ENCODE measurements at regions not wholly inside any gene's neighbourhood (a gene's known extent, or its start where the extent isn't known, plus 50 kb on each side); places are given as distances from the start of the nearest gene placed in this dataset.

DNA sequence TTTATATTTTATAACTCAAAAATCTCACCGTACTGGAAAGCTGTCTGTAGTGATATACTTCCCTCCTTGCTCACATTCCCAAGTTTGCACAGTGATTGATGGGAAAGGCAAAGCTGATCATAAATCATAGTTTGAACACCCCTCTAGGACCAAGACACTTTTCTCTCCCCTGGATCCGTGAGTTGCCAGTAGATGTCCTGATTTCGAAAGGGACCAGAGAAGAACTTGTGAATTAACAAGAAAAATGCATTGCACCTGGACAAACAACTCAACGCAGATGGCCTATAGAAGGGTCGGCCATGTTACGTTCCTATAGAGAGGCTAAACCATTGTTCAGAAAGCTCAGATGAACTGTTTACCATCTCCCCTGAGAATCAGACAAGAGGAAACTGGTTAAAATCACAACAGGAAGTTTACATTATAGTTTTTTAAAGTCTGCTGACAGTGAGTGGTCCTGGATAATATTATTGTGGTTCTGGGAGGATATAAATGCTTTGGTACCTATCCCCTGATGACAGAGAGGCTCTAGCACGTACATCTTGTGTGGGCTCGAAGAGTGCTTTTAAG lies 124.0 kb upstream of the SLC45A1 start:
- Histone ChIP-seq H3K9me3 (no peaks in the 10 kb centered on the region), H3K27ac (no peak overlapping the region), H3K36me3 (no peaks in the 10 kb centered on the region), H3K4me1 (peaks cover 4 to 16% of the 10 kb centered on the region in 2 donors), H3K27me3 (no peaks in the 10 kb centered on the region), H3K4me3 (replicated peaks in 1 of 3) (no peak overlapping the region)
- 89 to 92% methylated on average over 8 of the region's 8 CpGs for WGBS, 2 donors
- intact Hi-C loops (cut with DNase I), result no loop called here
- DNase-seq, result no peak
- TF ChIP-seq, protein P1, sequence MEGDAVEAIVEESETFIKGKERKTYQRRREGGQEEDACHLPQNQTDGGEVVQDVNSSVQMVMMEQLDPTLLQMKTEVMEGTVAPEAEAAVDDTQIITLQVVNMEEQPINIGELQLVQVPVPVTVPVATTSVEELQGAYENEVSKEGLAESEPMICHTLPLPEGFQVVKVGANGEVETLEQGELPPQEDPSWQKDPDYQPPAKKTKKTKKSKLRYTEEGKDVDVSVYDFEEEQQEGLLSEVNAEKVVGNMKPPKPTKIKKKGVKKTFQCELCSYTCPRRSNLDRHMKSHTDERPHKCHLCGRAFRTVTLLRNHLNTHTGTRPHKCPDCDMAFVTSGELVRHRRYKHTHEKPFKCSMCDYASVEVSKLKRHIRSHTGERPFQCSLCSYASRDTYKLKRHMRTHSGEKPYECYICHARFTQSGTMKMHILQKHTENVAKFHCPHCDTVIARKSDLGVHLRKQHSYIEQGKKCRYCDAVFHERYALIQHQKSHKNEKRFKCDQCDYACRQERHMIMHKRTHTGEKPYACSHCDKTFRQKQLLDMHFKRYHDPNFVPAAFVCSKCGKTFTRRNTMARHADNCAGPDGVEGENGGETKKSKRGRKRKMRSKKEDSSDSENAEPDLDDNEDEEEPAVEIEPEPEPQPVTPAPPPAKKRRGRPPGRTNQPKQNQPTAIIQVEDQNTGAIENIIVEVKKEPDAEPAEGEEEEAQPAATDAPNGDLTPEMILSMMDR (IDR thresholded peaks at IDR 0.05), result no peak
- no peak for TF ChIP-seq POLR2A (IDR thresholded peaks at IDR 0.05)

- H3K9me3 ChIP-seq, result no peaks in the 10 kb centered on the region
- H3K4me1 ChIP-seq, result no peaks in the 10 kb centered on the region
- intact Hi-C loops (cut with DNase I), result no loop called here
- no peaks in the 10 kb centered on the region for H3K27me3 ChIP-seq
- no peaks in the 10 kb centered on the region for H3K36me3 ChIP-seq
- DNase-seq, result no peak
- H3K4me3 ChIP-seq (replicated peaks in 1 of 3), result no peak overlapping the region
- no peak overlapping the region for H3K27ac ChIP-seq
- 89 to 90% methylated on average over 9 of the region's 9 CpGs for WGBS, 2 donors
- TF ChIP-seq, protein P1 (IDR thresholded peaks at IDR 0.05), result no peak
- no peak for TF ChIP-seq POLR2A (IDR thresholded peaks at IDR 0.05)
Observed at GRCh38 chr1:8191474-8191873, 126.4 kb upstream of the SLC45A1 start.

GRCh38 chr1:8189931-8190483 lies 127.9 kb upstream of the SLC45A1 start:
- TF ChIP-seq POLR2A (IDR thresholded peaks at IDR 0.05), result no peak
- TF ChIP-seq, protein P1 (IDR thresholded peaks at IDR 0.05), result no peak
- WGBS, 2 donors, result 91% methylated on average over 6 of the region's 6 CpGs
- Histone ChIP-seq H3K4me3 (replicated peaks in 1 of 3) (no peak overlapping the region), H3K27me3 (no peaks in the 10 kb centered on the region), H3K27ac (no peak overlapping the region), H3K4me1 (peaks cover 0 to under 1% of the 10 kb centered on the region in 2 donors), H3K9me3 (no peaks in the 10 kb centered on the region), H3K36me3 (no peaks in the 10 kb centered on the region)
- DNase-seq, result no peak
- intact Hi-C loops (cut with DNase I), result no loop called here

- 94 to 95% methylated on average over 5 of the region's 5 CpGs for WGBS, 2 donors
- no peaks in the 10 kb centered on the region for H3K27me3 ChIP-seq
- no peak overlapping the region for H3K27ac ChIP-seq
Observed at GRCh38 chr1:8185400-8185799, 132.5 kb upstream of the SLC45A1 start.

DNA sequence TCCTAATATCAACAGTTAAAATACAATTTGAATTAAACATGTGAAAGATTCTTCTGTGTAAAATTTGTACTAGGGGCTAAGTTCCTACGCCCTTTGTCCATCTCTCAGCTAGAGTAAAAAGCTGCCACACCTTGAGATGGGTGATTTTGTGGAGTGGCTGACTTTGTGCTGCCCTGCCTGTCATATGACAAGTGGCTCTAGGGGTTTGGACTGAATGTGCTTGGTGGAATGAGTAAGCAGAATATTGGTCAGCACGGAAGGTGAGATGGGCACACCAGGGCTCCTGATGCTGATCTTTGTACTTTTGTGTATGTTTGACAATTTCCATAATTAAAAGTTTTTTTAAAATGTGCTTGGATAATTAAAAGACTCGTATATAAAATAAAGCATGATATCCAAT lies 133.6 kb upstream of the SLC45A1 start:
- intact Hi-C loops (cut with DNase I), result no loop called here
- Histone ChIP-seq H3K4me1 (peaks cover 4 to 29% of the 10 kb centered on the region in 2 donors), H3K27ac (peak overlapping the region; percentile 60 to 70 (median 69)), H3K4me3 (replicated peaks in 1 of 3) (no peak overlapping the region), H3K36me3 (no peaks in the 10 kb centered on the region), H3K9me3 (no peaks in the 10 kb centered on the region), H3K27me3 (no peaks in the 10 kb centered on the region)
- peak in 1 of 2 donors; percentile 62 for TF ChIP-seq POLR2A (IDR thresholded peaks at IDR 0.05)
- TF ChIP-seq, protein P1 (IDR thresholded peaks at IDR 0.05), result no peak
- DNase-seq, result peak; percentile 72 to 74
- WGBS, 2 donors, result 75 to 79% methylated on average over 3 of the region's 3 CpGs

More at GRCh38 chr1:8185400-8185799, 132.5 kb upstream of the SLC45A1 start:
- DNase-seq, result no peak
- TF ChIP-seq, protein P1 (IDR thresholded peaks at IDR 0.05), result no peak
- no peak for TF ChIP-seq POLR2A (IDR thresholded peaks at IDR 0.05)
- Histone ChIP-seq H3K9me3 (no peaks in the 10 kb centered on the region), H3K36me3 (no peaks in the 10 kb centered on the region), H3K4me3 (replicated peaks in 1 of 3) (no peak overlapping the region), H3K4me1 (peaks cover 4 to 29% of the 10 kb centered on the region in 2 donors)
- intact Hi-C loops (cut with DNase I), result no loop called here
